K562 (cell line): ENCODE measurements at regions not wholly inside any gene's neighbourhood (a gene's known extent, or its start where the extent isn't known, plus 50 kb on each side); places are given as distances from the start of the nearest gene placed in this dataset.

Experiments
- EGR1 ChIP-seq: fragments of 450-650 bp; conservative IDR thresholded peaks from 2 replicates; pipeline ENCODE4 v1.6.1; 2017; ENCODE audit warnings: mild to moderate bottlenecking
- ELK3 ChIP-seq: fragments of 450-650 bp; formaldehyde crosslinking; IDR thresholded peaks from 2 replicates; pipeline ENCODE4 v1.4.0; 2020; ENCODE audit warnings: mild to moderate bottlenecking
- SNRNP70 ChIP-seq: fragments of 200-400 bp; formaldehyde crosslinking; optimal IDR thresholded peaks from 2 replicates; pipeline ENCODE3; 2017; ENCODE audit warnings: low read depth, low read length
- TAF1 ChIP-seq: IDR thresholded peaks from 2 replicates; pipeline ENCODE4 v1.6.1; 2011; ENCODE audit warnings: mild to moderate bottlenecking, low read length, moderate library complexity; ENCODE audit not compliant: insufficient read depth, control insufficient read depth, severe bottlenecking; ENCODE audit errors: extremely low read depth
- TF ChIP-seq, protein P1 (sequence below), 2 experiments: fragments of 450-650 bp; IDR thresholded peaks; 2 replicates each; pipeline ENCODE4 v1.6.1; 2016; ENCODE audit warnings: mild to moderate bottlenecking in 2 of 2, borderline replicate concordance in 1 of 2, low read depth in 1 of 2, moderate library complexity in 1 of 2
- TF ChIP-seq, protein P2 (sequence below): conservative IDR thresholded peaks from 2 replicates; pipeline ENCODE4 v1.6.1; 2011; ENCODE audit warnings: low read depth, mild to moderate bottlenecking, low read length; ENCODE audit not compliant: control insufficient read depth

- TF ChIP-seq, protein P1, sequence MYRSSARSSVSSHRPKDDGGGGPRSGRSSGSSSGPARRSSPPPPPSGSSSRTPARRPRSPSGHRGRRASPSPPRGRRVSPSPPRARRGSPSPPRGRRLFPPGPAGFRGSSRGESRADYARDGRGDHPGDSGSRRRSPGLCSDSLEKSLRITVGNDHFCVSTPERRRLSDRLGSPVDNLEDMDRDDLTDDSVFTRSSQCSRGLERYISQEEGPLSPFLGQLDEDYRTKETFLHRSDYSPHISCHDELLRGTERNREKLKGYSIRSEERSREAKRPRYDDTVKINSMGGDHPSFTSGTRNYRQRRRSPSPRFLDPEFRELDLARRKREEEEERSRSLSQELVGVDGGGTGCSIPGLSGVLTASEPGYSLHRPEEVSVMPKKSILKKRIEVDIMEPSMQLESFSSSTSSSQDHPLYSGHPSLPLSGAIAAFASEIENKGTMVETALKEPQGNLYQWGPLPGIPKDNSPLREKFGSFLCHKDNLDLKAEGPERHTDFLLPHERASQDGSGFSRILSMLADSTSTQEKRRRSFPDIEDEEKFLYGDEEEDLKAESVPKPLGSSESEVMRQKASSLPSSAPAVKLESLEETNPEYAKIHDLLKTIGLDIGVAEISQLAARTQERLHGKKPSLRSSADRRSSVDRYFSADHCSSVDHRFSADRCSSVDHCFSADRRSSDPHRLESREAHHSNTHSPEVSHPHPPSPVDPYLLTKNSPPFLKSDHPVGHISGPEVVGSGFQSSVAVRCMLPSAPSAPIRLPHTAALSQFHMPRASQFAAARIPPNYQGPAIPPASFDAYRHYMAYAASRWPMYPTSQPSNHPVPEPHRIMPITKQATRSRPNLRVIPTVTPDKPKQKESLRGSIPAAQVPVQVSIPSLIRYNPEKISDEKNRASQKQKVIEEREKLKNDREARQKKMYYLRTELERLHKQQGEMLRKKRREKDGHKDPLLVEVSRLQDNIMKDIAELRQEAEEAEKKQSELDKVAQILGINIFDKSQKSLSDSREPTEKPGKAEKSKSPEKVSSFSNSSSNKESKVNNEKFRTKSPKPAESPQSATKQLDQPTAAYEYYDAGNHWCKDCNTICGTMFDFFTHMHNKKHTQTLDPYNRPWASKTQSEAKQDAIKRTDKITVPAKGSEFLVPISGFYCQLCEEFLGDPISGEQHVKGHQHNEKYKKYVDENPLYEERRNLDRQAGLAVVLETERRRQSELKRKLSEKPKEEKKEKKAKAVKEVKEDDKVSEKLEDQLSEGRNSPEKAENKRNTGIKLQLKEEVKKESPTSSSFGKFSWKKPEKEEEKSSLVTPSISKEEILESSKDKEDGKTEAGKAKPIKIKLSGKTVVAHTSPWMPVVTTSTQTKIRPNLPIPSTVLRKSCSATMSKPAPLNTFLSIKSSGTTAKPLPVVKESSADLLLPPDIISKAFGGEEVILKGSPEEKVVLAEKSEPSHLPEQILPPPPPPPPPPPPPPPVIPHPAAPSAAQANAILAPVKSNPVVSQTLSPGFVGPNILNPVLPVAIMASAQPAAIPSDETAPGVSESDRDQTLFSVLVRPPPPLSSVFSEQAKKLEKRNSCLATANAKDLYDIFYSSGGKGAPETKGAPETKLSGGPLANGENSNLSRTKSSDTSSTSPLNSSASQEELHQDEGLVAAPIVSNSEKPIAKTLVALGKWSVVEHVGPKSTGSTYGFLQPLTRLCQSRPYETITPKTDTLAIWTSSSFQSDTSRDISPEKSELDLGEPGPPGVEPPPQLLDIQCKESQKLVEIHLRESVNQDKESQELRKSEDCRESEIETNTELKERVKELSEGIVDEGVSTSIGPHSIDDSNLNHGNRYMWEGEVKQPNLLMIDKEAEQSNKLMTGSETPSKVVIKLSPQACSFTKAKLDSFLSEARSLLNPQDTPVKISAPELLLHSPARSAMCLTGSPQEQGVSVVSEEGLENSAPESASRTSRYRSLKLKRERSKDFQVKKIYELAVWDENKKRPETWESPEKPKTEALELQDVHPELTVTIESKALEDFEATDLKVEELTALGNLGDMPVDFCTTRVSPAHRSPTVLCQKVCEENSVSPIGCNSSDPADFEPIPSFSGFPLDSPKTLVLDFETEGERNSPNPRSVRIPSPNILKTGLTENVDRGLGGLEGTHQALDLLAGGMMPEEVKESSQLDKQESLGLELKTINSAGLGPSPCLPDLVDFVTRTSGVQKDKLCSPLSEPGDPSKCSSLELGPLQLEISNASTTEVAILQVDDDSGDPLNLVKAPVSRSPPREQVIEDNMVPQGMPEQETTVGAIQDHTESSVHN (IDR thresholded peaks at IDR 0.05; ENCODE audit: borderline replicate concordance in 1 of 2, low read depth in 1 of 2) = no peak
- TF ChIP-seq TAF1 (no peak), ELK3 (CRISPR knock-in tag) (no peak), EGR1 (no peak), SNRNP70 (no peak)
- TF ChIP-seq, protein P2, sequence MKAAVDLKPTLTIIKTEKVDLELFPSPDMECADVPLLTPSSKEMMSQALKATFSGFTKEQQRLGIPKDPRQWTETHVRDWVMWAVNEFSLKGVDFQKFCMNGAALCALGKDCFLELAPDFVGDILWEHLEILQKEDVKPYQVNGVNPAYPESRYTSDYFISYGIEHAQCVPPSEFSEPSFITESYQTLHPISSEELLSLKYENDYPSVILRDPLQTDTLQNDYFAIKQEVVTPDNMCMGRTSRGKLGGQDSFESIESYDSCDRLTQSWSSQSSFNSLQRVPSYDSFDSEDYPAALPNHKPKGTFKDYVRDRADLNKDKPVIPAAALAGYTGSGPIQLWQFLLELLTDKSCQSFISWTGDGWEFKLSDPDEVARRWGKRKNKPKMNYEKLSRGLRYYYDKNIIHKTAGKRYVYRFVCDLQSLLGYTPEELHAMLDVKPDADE = no peak
Observed at GRCh38 chr5:175382171-175382570, 61.8 kb downstream of the DRD1 start.
